Fibroblast of mammary gland (primary cell): ENCODE measurements at regions not wholly inside any gene's neighbourhood (a gene's known extent, or its start where the extent isn't known, plus 50 kb on each side); places are given as distances from the start of the nearest gene placed in this dataset.

Source experiments
- DNase-seq: peaks from one replicate; pipeline ENCODE4 v3.0.0-alpha.2; 2010; ENCODE audit warnings: low read depth
- H3K4me3 ChIP-seq: 2 replicates; pipeline ENCODE4 v1.5.1; 2011; ENCODE audit warnings: low read depth, mild to moderate bottlenecking, low read length, moderate library complexity; ENCODE audit not compliant: control insufficient read depth
- TF ChIP-seq, protein P1 (sequence below): conservative IDR thresholded peaks from 2 replicates; pipeline ENCODE4 v1.5.1; 2011; ENCODE audit warnings: low read depth, low read length, inconsistent platforms; ENCODE audit not compliant: control insufficient read depth, insufficient read depth

DNA sequence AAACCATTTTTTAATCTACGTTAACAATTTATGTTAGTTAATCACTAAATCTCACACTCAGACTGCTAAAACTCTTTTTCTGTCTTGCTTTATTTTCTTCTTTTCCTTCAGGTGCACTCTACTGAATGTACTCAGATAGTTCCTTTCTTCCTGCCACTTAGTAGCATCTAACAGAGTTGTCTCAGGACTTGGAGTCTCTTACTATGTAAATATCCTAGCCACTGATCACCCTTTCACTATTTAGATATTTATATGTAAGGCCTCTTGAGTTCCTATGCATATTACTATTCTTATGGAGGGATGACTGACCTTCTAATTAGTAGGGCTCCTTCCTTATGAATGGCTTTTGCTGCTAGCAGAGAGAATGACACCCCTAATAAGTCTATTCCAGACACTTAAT, 586.3 kb downstream of the RERGL start:
- no peak overlapping the region for H3K4me3 ChIP-seq
- no peak for DNase-seq
- TF ChIP-seq, protein P1, sequence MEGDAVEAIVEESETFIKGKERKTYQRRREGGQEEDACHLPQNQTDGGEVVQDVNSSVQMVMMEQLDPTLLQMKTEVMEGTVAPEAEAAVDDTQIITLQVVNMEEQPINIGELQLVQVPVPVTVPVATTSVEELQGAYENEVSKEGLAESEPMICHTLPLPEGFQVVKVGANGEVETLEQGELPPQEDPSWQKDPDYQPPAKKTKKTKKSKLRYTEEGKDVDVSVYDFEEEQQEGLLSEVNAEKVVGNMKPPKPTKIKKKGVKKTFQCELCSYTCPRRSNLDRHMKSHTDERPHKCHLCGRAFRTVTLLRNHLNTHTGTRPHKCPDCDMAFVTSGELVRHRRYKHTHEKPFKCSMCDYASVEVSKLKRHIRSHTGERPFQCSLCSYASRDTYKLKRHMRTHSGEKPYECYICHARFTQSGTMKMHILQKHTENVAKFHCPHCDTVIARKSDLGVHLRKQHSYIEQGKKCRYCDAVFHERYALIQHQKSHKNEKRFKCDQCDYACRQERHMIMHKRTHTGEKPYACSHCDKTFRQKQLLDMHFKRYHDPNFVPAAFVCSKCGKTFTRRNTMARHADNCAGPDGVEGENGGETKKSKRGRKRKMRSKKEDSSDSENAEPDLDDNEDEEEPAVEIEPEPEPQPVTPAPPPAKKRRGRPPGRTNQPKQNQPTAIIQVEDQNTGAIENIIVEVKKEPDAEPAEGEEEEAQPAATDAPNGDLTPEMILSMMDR: no peak

- TF ChIP-seq, protein P1: no peak
- DNase-seq: no peak
- H3K4me3 ChIP-seq: no peak overlapping the region
Measured at GRCh38 chr12:17489452-17489851, 600.5 kb downstream of the RERGL start.

- DNase-seq: no peak
- no peak overlapping the region for H3K4me3 ChIP-seq
- TF ChIP-seq, protein P1: no peak
Measured at GRCh38 chr12:17478908-17479673, 610.9 kb downstream of the RERGL start.

GRCh38 chr12:17470460-17470859, 619.5 kb downstream of the RERGL start:
- no peak for DNase-seq
- H3K4me3 ChIP-seq: no peak overlapping the region
- TF ChIP-seq, protein P1: no peak

GRCh38 chr12:17459214-17459613, 630.8 kb downstream of the RERGL start:
- no peak for DNase-seq
- TF ChIP-seq, protein P1: no peak
- H3K4me3 ChIP-seq: no peak overlapping the region

DNA sequence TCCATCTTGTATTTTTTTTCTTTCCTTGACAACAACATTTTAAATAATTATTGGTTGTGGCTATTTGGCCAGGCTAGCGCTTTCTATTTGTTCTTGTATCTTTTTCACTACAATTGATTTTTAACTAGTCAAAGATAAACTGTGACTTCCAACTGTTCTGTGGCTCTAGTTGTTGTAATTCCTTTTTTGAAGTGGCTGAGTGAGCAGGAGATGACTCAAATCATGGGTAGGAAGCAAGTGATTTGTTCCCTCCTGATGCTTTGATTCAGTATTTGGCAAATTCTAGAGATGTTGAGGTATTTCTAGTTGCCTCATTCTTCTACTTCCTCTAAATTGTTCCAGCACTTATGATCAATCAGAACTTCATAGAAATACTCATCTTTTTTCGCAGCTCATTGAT, 633.5 kb downstream of the RERGL start:
- TF ChIP-seq, protein P1: no peak
- DNase-seq: no peak
- H3K4me3 ChIP-seq: no peak overlapping the region
